GM13976 (cell line): ENCODE measurements at regions not wholly inside any gene's neighbourhood (a gene's known extent, or its start where the extent isn't known, plus 50 kb on each side); places are given as distances from the start of the nearest gene placed in this dataset.

Experiments
- DNase-seq: peaks from one replicate; pipeline ENCODE4 v3.0.0; 2012; ENCODE audit warnings: low spot score
- in situ Hi-C: fragments of 300-500 bp; cut with MboI; formaldehyde crosslinking; loops from one replicate; pipeline ENCODE4 v1.12.0; 2022; ENCODE audit warnings: low sequenced_read_pairs, mixed read lengths, inconsistent platforms; ENCODE audit not compliant: unreplicated experiment
- TF ChIP-seq, protein P1 (sequence below): IDR thresholded peaks from 2 replicates; pipeline ENCODE4 v1.5.1; 2012; ENCODE audit warnings: borderline replicate concordance, mild to moderate bottlenecking; ENCODE audit not compliant: insufficient read depth; ENCODE audit errors: extremely low read depth, missing control alignments, control extremely low read depth

DNA sequence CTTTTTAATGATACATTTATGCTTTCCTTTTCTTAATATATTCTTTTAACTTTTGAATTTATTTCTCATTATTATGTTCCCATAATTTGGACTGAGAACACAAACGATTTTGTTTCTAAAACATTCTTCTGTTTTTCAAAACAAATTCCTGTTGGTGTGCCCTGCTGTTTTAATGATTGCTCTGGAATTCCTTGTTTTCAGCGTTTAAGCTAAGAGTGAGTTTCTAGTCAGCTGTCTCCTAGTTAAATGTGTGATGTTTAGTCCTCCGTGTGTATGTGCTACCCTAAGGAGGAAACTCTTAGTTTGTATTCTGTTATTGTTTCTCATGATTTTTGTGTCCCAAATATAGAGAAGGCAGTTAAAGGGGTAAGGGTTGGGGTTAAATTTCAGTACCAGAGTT lies 306.1 kb upstream of the RGS17 start:
- TF ChIP-seq, protein P1, sequence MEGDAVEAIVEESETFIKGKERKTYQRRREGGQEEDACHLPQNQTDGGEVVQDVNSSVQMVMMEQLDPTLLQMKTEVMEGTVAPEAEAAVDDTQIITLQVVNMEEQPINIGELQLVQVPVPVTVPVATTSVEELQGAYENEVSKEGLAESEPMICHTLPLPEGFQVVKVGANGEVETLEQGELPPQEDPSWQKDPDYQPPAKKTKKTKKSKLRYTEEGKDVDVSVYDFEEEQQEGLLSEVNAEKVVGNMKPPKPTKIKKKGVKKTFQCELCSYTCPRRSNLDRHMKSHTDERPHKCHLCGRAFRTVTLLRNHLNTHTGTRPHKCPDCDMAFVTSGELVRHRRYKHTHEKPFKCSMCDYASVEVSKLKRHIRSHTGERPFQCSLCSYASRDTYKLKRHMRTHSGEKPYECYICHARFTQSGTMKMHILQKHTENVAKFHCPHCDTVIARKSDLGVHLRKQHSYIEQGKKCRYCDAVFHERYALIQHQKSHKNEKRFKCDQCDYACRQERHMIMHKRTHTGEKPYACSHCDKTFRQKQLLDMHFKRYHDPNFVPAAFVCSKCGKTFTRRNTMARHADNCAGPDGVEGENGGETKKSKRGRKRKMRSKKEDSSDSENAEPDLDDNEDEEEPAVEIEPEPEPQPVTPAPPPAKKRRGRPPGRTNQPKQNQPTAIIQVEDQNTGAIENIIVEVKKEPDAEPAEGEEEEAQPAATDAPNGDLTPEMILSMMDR, result no peak
- no peak for DNase-seq
- in situ Hi-C loops, result no loop called here

DNA sequence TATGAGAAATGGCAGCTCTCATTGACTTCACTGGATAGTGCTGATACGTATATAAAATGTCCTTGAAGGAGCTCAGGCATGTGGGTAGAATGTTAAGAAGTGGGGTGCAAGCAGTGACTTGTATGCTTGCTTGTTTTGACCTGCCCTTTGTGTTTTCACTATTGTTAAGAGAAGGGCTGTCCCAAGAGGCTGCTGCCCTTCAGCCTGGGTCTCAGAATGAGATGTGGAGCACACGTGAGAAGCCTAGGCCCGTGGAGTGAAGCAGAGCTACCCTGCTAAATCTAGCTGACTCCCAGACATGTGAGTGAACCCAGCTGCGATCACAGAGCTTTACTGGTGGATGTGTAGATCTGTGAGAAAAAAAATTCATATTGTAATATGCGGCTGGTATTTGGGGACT lies 305.3 kb upstream of the RGS17 start:
- in situ Hi-C loops, result no loop called here
- TF ChIP-seq, protein P1, result no peak
- no peak for DNase-seq

DNA sequence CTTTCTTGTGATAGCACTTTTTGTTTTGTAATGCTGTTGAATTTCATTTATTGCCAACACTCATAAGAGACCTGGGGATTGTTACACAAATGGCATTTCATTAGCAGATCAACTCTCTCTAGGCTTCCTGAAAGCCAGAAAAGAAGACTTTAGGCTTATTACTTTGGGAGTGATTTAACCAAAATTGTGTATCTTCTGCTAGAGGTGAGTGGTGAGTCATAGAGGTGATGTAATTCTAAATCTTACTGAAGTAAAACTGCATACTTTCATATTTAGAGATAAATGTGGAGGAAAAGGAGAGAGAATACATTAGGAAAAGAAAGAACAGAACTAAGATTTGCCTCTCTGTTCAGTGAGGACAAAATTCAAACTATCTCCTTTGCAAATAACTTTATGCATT lies 304.7 kb upstream of the RGS17 start:
- TF ChIP-seq, protein P1, result no peak
- DNase-seq, result no peak
- in situ Hi-C loops, result no loop called here

DNA sequence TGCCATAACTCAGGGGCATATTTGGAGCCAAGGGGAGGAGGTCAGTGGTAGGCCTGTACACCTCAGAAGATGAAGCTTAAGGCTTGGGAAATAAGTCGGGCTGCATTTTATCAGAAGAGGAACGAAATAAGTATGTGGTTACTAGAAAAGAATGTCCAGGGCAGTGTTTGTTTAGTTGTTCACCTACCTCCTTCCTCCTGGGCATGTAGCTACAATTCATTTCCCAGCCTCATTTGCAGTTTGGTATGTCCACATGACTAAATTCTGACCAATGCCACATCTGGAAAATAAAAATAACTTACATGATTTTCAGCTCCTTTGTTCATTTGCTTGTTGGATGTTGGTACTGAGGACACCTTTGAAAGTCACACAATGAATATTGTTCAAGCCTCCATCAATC lies 294.5 kb upstream of the RGS17 start:
- DNase-seq, result no peak
- in situ Hi-C loops, result no loop called here

DNA sequence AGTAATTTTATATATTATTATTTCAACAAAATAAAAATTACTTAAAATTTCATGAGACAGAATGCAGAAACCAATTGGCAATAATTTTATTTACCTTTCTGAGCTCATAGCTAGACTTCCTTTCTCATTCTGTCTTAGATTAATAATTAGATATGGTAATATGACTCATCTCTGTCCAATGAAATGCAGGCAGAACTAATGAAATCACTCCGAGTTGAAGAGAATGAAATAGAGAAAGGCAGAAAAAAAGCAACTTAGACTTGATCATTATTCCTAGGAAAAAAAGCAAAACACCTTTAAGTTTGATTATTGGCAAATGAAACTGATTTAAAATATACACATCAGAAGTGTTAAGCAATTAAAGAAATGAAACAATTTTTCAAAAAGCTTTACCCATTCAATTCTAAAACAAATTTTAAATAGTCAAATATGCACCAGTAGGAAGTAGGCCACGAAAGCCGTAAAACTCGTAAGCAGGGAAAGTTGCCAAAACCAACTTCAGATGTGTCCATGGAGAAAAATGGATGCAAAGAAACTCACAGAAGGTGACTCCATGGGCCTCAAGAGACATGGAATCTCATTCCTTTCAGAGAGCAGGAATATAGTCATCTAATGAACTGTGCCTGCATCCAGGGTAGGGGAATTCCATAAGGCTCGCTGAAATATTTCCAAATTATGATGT lies 293.8 kb upstream of the RGS17 start:
- in situ Hi-C loops, result no loop called here
- TF ChIP-seq, protein P1, result no peak
- DNase-seq, result no peak

More for the DNA sequence above, 294.5 kb upstream of the RGS17 start:
- TF ChIP-seq, protein P1, result no peak

DNA sequence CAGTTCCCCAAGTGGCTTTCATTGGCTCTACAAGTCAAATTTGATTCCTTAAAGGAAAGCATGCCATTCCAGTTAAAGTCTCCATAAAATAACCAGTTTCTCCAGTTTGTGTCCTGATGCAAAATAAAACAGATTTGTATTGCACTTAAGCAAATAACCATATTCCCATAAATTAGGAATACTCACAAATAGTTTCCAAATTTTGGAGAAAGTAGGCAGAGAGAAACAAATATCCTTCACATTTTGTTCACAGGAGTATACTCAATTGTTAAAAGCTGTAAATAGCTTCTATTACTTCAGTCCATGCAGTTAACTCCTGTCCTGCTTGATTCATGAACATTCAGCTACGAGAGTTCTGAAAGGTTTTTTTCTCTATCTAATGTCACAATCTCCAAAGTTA lies 281.4 kb upstream of the RGS17 start:
- DNase-seq, result no peak
- in situ Hi-C loops, result no loop called here
- TF ChIP-seq, protein P1, result no peak
